ENCODE measurements at regions not wholly inside any gene's neighbourhood (a gene's known extent, or its start where the extent isn't known, plus 50 kb on each side); places are given as distances from the start of the nearest gene placed in this dataset.

DNA sequence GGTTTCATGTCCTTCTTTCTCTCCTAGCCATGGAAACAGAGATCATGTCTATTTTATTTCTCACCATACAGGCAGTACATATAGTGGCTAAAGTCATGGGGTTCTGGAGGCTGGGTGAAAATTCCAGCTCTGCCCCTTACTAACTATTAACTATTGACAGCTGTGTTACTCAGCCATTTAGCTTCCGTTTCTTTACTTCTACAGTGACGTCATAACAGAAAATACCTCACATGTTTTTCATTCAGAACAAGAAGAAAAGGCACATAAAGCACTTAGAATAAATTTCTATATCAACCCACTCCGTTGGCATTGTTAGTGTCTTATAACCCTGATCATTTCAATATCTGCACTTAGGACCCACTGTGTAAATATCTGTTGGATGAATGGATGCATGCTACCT lies 1506.9 kb upstream of the TMEM132C start:
- TF ChIP-seq, protein P1, sequence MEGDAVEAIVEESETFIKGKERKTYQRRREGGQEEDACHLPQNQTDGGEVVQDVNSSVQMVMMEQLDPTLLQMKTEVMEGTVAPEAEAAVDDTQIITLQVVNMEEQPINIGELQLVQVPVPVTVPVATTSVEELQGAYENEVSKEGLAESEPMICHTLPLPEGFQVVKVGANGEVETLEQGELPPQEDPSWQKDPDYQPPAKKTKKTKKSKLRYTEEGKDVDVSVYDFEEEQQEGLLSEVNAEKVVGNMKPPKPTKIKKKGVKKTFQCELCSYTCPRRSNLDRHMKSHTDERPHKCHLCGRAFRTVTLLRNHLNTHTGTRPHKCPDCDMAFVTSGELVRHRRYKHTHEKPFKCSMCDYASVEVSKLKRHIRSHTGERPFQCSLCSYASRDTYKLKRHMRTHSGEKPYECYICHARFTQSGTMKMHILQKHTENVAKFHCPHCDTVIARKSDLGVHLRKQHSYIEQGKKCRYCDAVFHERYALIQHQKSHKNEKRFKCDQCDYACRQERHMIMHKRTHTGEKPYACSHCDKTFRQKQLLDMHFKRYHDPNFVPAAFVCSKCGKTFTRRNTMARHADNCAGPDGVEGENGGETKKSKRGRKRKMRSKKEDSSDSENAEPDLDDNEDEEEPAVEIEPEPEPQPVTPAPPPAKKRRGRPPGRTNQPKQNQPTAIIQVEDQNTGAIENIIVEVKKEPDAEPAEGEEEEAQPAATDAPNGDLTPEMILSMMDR (IDR thresholded peaks at IDR 0.05) = no peak
- no peak for TF ChIP-seq POLR2A (IDR thresholded peaks at IDR 0.05)
- H3K4me1 ChIP-seq = no peaks in the 10 kb centered on the region

DNA sequence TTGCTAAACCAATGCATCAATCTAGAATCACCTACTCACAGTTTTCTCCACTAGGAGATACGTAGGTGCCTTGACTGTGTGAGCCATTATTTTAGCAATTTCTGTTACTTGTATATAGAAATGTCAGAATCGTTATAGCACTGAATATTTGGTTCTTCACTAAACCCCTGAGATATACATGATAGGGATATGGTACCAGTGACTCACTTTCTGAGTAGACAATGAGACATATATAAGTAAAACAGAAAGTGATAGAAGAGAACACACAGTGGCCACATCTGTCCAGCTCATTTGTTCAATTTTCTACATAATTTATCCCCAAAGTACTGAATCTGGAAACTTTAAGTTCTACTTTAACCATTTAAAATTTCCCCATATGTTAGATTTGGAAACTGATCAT lies 1505.5 kb upstream of the TMEM132C start:
- no peak overlapping the region for H3K4me3 ChIP-seq
- no peak for DNase-seq
- no peaks in the 10 kb centered on the region for H3K36me3 ChIP-seq
- H3K4me1 ChIP-seq = no peaks in the 10 kb centered on the region
- H3K27ac ChIP-seq = no peak overlapping the region
- no peak for TF ChIP-seq POLR2A (IDR thresholded peaks at IDR 0.05)
- TF ChIP-seq, protein P1 (IDR thresholded peaks at IDR 0.05) = no peak
- H3K27me3 ChIP-seq = no peaks in the 10 kb centered on the region
- H3K9me3 ChIP-seq = peaks cover 0 to 15% (median 0%) of the 10 kb centered on the region in 4 donors

More for the DNA sequence above, 1506.9 kb upstream of the TMEM132C start:
- no peaks in the 10 kb centered on the region for H3K36me3 ChIP-seq
- peaks cover 0 to 14% (median 0%) of the 10 kb centered on the region in 4 donors for H3K9me3 ChIP-seq
- H3K27ac ChIP-seq = no peak overlapping the region
- no peak overlapping the region for H3K4me3 ChIP-seq
- H3K27me3 ChIP-seq = no peaks in the 10 kb centered on the region
- no peak for DNase-seq

DNA sequence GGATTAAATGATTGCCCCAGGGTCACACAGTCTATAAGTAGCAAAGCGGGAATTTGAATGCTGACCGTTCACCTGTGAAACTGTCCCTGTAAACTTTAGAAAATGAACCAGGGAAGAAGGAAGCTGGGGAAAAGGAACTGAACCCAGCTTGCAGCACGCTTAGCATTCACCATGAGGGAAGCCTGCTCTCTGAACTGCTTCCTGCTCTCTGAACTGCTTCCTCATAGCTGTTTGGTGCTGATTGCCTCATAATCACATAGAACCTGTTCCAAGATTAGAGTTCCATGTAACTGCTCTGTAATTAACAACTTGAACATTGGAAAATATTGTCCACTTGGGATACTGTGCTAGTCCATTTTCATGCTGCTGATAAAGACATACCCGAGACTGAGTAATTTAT lies 1504.8 kb upstream of the TMEM132C start:
- no peaks in the 10 kb centered on the region for H3K27me3 ChIP-seq
- no peak overlapping the region for H3K27ac ChIP-seq
- no peak for DNase-seq
- no peaks in the 10 kb centered on the region for H3K4me1 ChIP-seq
- peaks cover 0 to 15% (median under 1%) of the 10 kb centered on the region in 4 donors for H3K9me3 ChIP-seq
- H3K4me3 ChIP-seq = no peak overlapping the region
- TF ChIP-seq, protein P1 (IDR thresholded peaks at IDR 0.05) = no peak
- TF ChIP-seq POLR2A (IDR thresholded peaks at IDR 0.05) = no peak
- H3K36me3 ChIP-seq = no peaks in the 10 kb centered on the region

DNA sequence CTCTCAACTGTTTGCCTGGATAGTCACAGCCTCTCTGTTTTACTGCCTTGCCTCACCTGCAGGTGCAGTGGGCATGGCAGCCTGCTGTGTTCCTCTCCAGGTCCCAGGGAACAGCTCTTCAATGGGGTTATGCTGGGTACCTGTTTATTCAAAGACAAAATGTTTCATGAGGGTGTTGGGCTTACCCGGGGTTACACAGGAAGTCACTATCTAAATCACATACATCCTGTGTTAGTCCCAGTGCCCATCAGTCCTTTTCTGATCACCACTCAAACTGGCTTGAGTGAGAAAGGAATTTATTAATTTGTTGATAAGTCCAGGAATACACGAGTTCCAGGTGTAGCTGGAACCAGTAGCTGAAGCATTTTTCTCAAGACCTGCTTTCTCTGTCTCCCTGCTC lies 1503.6 kb upstream of the TMEM132C start:
- TF ChIP-seq POLR2A (IDR thresholded peaks at IDR 0.05) = no peak
- TF ChIP-seq, protein P1 (IDR thresholded peaks at IDR 0.05) = no peak
- no peak for DNase-seq
- Histone ChIP-seq H3K9me3 (peaks cover 0 to 15% (median 3%) of the 10 kb centered on the region in 4 donors), H3K27me3 (no peaks in the 10 kb centered on the region), H3K27ac (no peak overlapping the region), H3K4me1 (no peaks in the 10 kb centered on the region), H3K4me3 (no peak overlapping the region), H3K36me3 (no peaks in the 10 kb centered on the region)

DNA sequence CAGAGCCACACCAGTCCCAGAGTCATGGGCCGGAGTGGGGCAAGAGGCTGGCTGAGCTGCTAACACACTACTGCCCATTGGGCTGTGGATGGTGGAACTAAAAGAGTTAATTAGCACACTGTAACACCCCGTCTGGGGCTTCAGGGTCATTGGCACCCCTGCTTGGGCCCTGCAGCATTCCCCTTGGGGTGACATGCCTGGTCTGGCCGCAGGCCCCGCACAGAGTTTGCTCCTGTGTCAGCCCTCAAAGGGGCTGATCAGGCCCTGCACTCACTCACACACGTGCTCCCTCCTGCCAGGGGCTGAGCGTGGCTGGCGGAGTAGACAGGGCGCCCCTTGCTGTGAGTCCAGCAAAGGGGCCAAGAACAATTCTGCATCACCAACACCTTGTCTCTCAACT lies 1499.6 kb upstream of the TMEM132C start:
- DNase-seq = no peak
- no peak for TF ChIP-seq POLR2A (IDR thresholded peaks at IDR 0.05)
- TF ChIP-seq, protein P1 (IDR thresholded peaks at IDR 0.05) = no peak
- peak overlapping the region in 1 of 4 donors; percentile 18 for H3K27ac ChIP-seq
- H3K9me3 ChIP-seq = peaks cover 0 to 15% (median 3%) of the 10 kb centered on the region in 4 donors
- H3K27me3 ChIP-seq = no peaks in the 10 kb centered on the region
- H3K4me3 ChIP-seq = no peak overlapping the region
- H3K4me1 ChIP-seq = no peaks in the 10 kb centered on the region
- H3K36me3 ChIP-seq = no peaks in the 10 kb centered on the region

DNA sequence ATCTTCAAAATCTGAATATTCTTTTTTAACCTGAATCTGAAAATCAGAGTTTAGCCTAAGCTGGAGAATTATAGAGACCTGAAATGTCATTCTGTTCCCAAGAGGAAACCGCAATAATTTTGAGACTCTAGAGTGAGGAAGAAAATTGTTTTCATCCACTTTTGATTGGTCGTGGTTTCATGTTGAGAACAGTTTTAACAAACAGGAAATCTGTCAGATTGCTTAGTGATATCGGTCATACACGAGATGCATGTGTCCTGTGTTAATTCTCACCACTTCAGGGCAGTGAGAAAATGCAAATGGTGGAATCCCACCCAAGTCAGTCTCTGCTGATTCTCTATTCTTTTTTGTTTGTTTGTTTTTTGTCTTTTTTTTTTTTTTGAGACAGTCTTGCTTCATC lies 1498.5 kb upstream of the TMEM132C start:
- no peak for DNase-seq
- peak overlapping the region; percentile 19 to 53 (median 38) for H3K27ac ChIP-seq
- no peaks in the 10 kb centered on the region for H3K4me1 ChIP-seq
- no peaks in the 10 kb centered on the region for H3K36me3 ChIP-seq
- H3K27me3 ChIP-seq = no peaks in the 10 kb centered on the region
- H3K4me3 ChIP-seq = no peak overlapping the region
- H3K9me3 ChIP-seq = peaks cover 0 to 15% (median 3%) of the 10 kb centered on the region in 4 donors
- TF ChIP-seq, protein P1 (IDR thresholded peaks at IDR 0.05) = no peak
- TF ChIP-seq POLR2A (IDR thresholded peaks at IDR 0.05) = no peak
